ENCODE measurements at regions not wholly inside any gene's neighbourhood (a gene's known extent, or its start where the extent isn't known, plus 50 kb on each side); places are given as distances from the start of the nearest gene placed in this dataset.

DNA sequence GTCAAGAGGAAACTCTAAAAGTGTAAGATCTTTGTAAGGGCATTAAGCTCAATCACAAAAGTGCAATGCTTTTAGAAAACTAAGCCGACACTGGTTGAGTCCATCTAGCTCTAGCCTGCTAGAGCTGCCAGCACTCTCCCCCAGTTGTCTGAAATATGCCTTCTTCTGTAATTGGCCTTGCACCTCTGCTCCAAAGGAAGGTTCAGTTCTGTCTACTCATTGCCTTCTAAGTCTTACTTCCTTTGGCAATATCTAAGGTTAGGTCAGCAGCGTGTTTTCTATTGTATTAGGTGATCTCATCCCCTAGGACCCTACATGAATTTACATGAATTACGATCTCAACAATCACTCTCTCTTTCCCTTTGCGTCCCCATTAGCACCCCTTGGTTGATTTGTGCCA is 378.6 kb downstream of the CBLN4 start:
- H3K27ac ChIP-seq: no peak overlapping the region
- TF ChIP-seq CTCF (IDR thresholded peaks at IDR 0.05): no peak
- no peak for TF ChIP-seq ZFX (IDR thresholded peaks at IDR 0.05; ENCODE audit: borderline replicate concordance)

- no peak overlapping the region for H3K27ac ChIP-seq
These were observed 389.0 kb downstream of the CBLN4 start for GRCh38 chr20:55616367-55616766.

DNA sequence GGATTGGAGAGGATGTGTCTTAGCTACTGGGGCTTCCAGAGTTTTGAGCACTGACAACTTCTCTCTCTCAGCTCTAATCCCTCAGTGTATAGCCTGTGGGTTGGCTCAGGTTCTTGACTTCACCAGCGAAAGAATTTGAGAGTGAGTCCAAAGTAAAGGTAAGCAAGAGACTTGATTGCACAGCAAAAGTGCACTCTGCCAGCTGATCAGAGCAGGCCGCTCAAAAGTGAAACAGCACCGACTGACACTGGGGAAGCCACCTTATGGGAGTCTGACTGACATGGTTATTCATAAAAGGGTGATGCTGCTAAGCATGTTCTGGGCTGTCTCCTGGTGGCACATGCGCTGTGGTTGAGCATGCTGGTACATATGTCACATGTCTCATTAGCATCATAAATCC is 389.5 kb downstream of the CBLN4 start:
- TF ChIP-seq ZFX (IDR thresholded peaks at IDR 0.05; ENCODE audit: borderline replicate concordance) (no peak), CTCF (IDR thresholded peaks at IDR 0.05) (no peak)
- no peak overlapping the region for H3K27ac ChIP-seq

More at GRCh38 chr20:55616367-55616766, 389.0 kb downstream of the CBLN4 start:
- TF ChIP-seq CTCF (IDR thresholded peaks at IDR 0.05) (no peak), ZFX (IDR thresholded peaks at IDR 0.05; ENCODE audit: borderline replicate concordance) (no peak)

DNA sequence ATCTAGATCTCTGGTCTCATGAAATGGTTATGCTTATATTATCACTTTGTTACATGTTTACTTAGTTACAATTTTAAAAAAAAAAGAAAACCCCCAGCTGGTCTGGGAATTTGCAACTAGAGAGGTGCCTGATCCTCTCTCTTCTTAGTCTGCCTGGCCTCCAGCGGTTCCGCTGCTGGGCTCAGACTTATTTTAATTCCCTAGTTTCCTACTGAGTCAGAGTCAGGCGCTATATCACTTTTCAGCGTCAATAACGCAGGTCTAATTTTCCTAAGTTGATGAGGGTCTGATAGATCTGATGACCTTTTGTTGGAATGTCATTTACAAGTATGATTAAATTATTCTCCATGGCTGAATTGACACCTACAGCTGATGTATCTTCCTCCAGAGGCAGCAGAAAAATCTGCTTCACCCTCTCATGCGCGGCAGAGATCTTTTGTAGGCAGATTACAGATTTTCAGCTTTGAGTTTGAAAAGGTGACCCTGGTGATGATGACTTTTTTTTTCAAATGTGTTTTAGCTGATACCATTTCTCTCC is 391.0 kb downstream of the CBLN4 start:
- TF ChIP-seq CTCF (IDR thresholded peaks at IDR 0.05) (no peak), ZFX (IDR thresholded peaks at IDR 0.05; ENCODE audit: borderline replicate concordance) (no peak)
- no peak overlapping the region for H3K27ac ChIP-seq

- H3K27ac ChIP-seq: no peak overlapping the region
- TF ChIP-seq ZFX (IDR thresholded peaks at IDR 0.05; ENCODE audit: borderline replicate concordance) (no peak), CTCF (IDR thresholded peaks at IDR 0.05) (no peak)
These were observed 394.6 kb downstream of the CBLN4 start for GRCh38 chr20:55610756-55611155.

GRCh38 chr20:55605594-55605993 is 399.7 kb downstream of the CBLN4 start:
- TF ChIP-seq CTCF (IDR thresholded peaks at IDR 0.05) (no peak), ZFX (IDR thresholded peaks at IDR 0.05; ENCODE audit: borderline replicate concordance) (no peak)
- H3K27ac ChIP-seq: no peak overlapping the region

- no peak for TF ChIP-seq CTCF (IDR thresholded peaks at IDR 0.05)
- no peak for TF ChIP-seq ZFX (IDR thresholded peaks at IDR 0.05; ENCODE audit: borderline replicate concordance)
- no peak overlapping the region for H3K27ac ChIP-seq
These were observed 407.8 kb downstream of the CBLN4 start for GRCh38 chr20:55597526-55597925.
